ENCODE measurements at regions not wholly inside any gene's neighbourhood (a gene's known extent, or its start where the extent isn't known, plus 50 kb on each side); places are given as distances from the start of the nearest gene placed in this dataset.

- no peak overlapping the region for H3K27ac ChIP-seq
- Mint-ChIP-seq H3K4me1 (no peaks in the 10 kb centered on the region), H3K36me3 (peaks cover 3% of the 10 kb centered on the region), H3K4me3 (no peak overlapping the region), H3K27ac (no peak overlapping the region), H3K27me3 (ENCODE audit: insufficient read depth, low read depth) (peaks cover 4% of the 10 kb centered on the region), H3K9me3 (peaks cover 11% of the 10 kb centered on the region)
- H3K79me2 ChIP-seq (ENCODE audit: low read depth): no peaks in the 10 kb centered on the region
- H3K4me2 ChIP-seq: no peak overlapping the region
- no peak for TF ChIP-seq EZH2 (IDR thresholded peaks at IDR 0.05)
- no peak for TF ChIP-seq CTCF (IDR thresholded peaks at IDR 0.05)
- TF ChIP-seq EZH2phosphoT487 (IDR thresholded peaks at IDR 0.05): no peak
- no peaks in the 10 kb centered on the region for H3K9me3 ChIP-seq (ENCODE audit: low read depth)
- no peaks in the 10 kb centered on the region for H4K20me1 ChIP-seq (ENCODE audit: low read depth)
- H3K9ac ChIP-seq: no peak overlapping the region
- no peaks in the 10 kb centered on the region for H3K36me3 ChIP-seq
- H3K27me3 ChIP-seq: no peaks in the 10 kb centered on the region
- no peak overlapping the region for H3K4me3 ChIP-seq
- DNase-seq (ENCODE audit: low spot score): no peak
- no peaks in the 10 kb centered on the region for H3K4me1 ChIP-seq
- H3F3A ChIP-seq (ENCODE audit: low read depth): no peaks in the 10 kb centered on the region
- H2AFZ ChIP-seq (replicated peaks): no peak overlapping the region
Measured at GRCh38 chr5:143720689-143721088, 91.3 kb upstream of the HMHB1 start.

- H3K4me2 ChIP-seq: no peak overlapping the region
- no peaks in the 10 kb centered on the region for H3K4me1 ChIP-seq
- no peaks in the 10 kb centered on the region for H4K20me1 ChIP-seq (ENCODE audit: low read depth)
- H3K9ac ChIP-seq: no peak overlapping the region
- no peaks in the 10 kb centered on the region for H3K9me3 ChIP-seq (ENCODE audit: low read depth)
- no peak overlapping the region for H3K4me3 ChIP-seq
- Mint-ChIP-seq H3K4me1 (peaks cover 12% of the 10 kb centered on the region), H3K36me3 (no peaks in the 10 kb centered on the region), H3K9me3 (no peaks in the 10 kb centered on the region), H3K4me3 (no peak overlapping the region), H3K27ac (no peak overlapping the region), H3K27me3 (ENCODE audit: insufficient read depth, low read depth) (peaks cover 4% of the 10 kb centered on the region)
- H3K79me2 ChIP-seq (ENCODE audit: low read depth): no peaks in the 10 kb centered on the region
- H3K27me3 ChIP-seq: no peaks in the 10 kb centered on the region
- no peak overlapping the region for H2AFZ ChIP-seq (replicated peaks)
- no peak for DNase-seq (ENCODE audit: low spot score)
- no peak overlapping the region for H3K27ac ChIP-seq
- no peaks in the 10 kb centered on the region for H3K36me3 ChIP-seq
- TF ChIP-seq EZH2 (IDR thresholded peaks at IDR 0.05): no peak
- no peak for TF ChIP-seq CTCF (IDR thresholded peaks at IDR 0.05)
- TF ChIP-seq EZH2phosphoT487 (IDR thresholded peaks at IDR 0.05): no peak
- no peaks in the 10 kb centered on the region for H3F3A ChIP-seq (ENCODE audit: low read depth)
Measured at GRCh38 chr5:143717400-143717799, 94.6 kb upstream of the HMHB1 start.

- Histone ChIP-seq H3K4me3 (no peak overlapping the region), H3K4me2 (no peak overlapping the region), H3K27ac (no peak overlapping the region), H2AFZ (replicated peaks) (no peak overlapping the region), H3F3A (ENCODE audit: low read depth) (no peaks in the 10 kb centered on the region), H3K27me3 (no peaks in the 10 kb centered on the region), H3K36me3 (no peaks in the 10 kb centered on the region), H3K4me1 (no peaks in the 10 kb centered on the region), H3K9me3 (ENCODE audit: low read depth) (no peaks in the 10 kb centered on the region), H4K20me1 (ENCODE audit: low read depth) (no peaks in the 10 kb centered on the region), H3K9ac (no peak overlapping the region), H3K79me2 (ENCODE audit: low read depth) (no peaks in the 10 kb centered on the region)
- H3K4me3 Mint-ChIP-seq: no peak overlapping the region
- H3K9me3 Mint-ChIP-seq: no peaks in the 10 kb centered on the region
- H3K36me3 Mint-ChIP-seq: no peaks in the 10 kb centered on the region
- TF ChIP-seq CTCF (IDR thresholded peaks at IDR 0.05) (no peak), EZH2phosphoT487 (IDR thresholded peaks at IDR 0.05) (no peak), EZH2 (IDR thresholded peaks at IDR 0.05) (no peak)
- peaks cover 12% of the 10 kb centered on the region for H3K4me1 Mint-ChIP-seq
- DNase-seq (ENCODE audit: low spot score): no peak
- H3K27ac Mint-ChIP-seq: no peak overlapping the region
- H3K27me3 Mint-ChIP-seq (ENCODE audit: insufficient read depth, low read depth): peaks cover 4% of the 10 kb centered on the region
Measured at GRCh38 chr5:143716881-143717280, 95.1 kb upstream of the HMHB1 start.
